Transverse colon (tissue), 4 donors: ENCODE measurements at regions not wholly inside any gene's neighbourhood (a gene's known extent, or its start where the extent isn't known, plus 50 kb on each side); places are given as distances from the start of the nearest gene placed in this dataset.

ENCODE experiments used
- DNase-seq: peaks from one replicate; pipeline ENCODE4 v3.0.0-alpha.2; 2019
- H3K27ac ChIP-seq, 4 donors: fragments of 200-600 bp; sonication (generic); 2 replicates each; pipeline ENCODE4 v1.5.1; 2016 to 2018; ENCODE audit warnings: inconsistent platforms in 4 of 4
- H3K27me3 ChIP-seq: fragments of 200-600 bp; sonication (generic); 2 replicates; pipeline ENCODE4 v1.5.1; 2017; ENCODE audit warnings: inconsistent platforms
- H3K36me3 ChIP-seq, 4 donors: fragments of 200-600 bp; sonication (generic); 2 replicates each; pipeline ENCODE4 v1.5.1; 2017 to 2019; ENCODE audit warnings: inconsistent platforms in 4 of 4
- H3K4me1 ChIP-seq, 4 donors: fragments of 200-600 bp; sonication (generic); 2 replicates each; pipeline ENCODE4 v1.5.1; 2017 to 2020; ENCODE audit warnings: inconsistent platforms in 4 of 4
- H3K4me3 ChIP-seq, 4 donors: fragments of 200-600 bp; sonication (generic); 1 replicate in 1 of 4; 2 replicates in 3 of 4; pipeline versions ENCODE4 v1.5.1 to v1.6.1; 2017 to 2019; ENCODE audit warnings: inconsistent platforms in 4 of 4
- H3K9me3 ChIP-seq, 2 donors: fragments of 200-600 bp; sonication (generic); 2 replicates each; pipeline ENCODE4 v1.5.1; 2017 to 2019; ENCODE audit warnings: inconsistent platforms in 2 of 2
- CTCF ChIP-seq, 5 experiments: fragments of 200-600 bp in 3 of 5; fragments of 450-650 bp in 2 of 5; sonication (generic) in 3 of 5; IDR thresholded peaks; 1 replicate in 2 of 5; 2 replicates in 3 of 5; pipeline ENCODE4 v1.5.1; 2016 to 2017; ENCODE audit warnings: antibody characterized with exemption in 5 of 5, inconsistent platforms in 3 of 5, mild to moderate bottlenecking in 2 of 5, moderate library complexity in 1 of 5
- EP300 ChIP-seq: sonication (generic); formaldehyde crosslinking; IDR thresholded peaks from one replicate; pipeline ENCODE4 v1.6.1; 2017; ENCODE audit warnings: antibody characterized with exemption, low read depth
- POLR2A ChIP-seq: fragments of 450-650 bp; IDR thresholded peaks from one replicate; pipeline ENCODE4 v1.6.1; 2016; ENCODE audit warnings: antibody characterized with exemption, mild to moderate bottlenecking, moderate library complexity
- POLR2AphosphoS5 ChIP-seq, 3 donors: sonication (generic); formaldehyde crosslinking; IDR thresholded peaks; one replicate each; pipeline ENCODE4 v1.6.1; 2016; ENCODE audit warnings: antibody characterized with exemption in 3 of 3
- WGBS, 2 donors: methylation state at CpG; one replicate each; pipeline ENCODE4 v1.1.5; 2018; ENCODE audit warnings: low coverage in 1 of 2; 5-methylcytosine and 5-hydroxymethylcytosine counted together
- in situ Hi-C, 4 donors: fragments of 200-750 bp; cut with MboI; loops; one replicate each; pipeline versions ENCODE4 v1.15.0 to v1.15.1; 2017; ENCODE audit warnings: low sequenced_read_pairs in 3 of 4, low pct_ligation_motif_present in 1 of 4, low pct_unique_long_range_greater_than_20kb in 1 of 4
- intact Hi-C: fragments of 100-400 bp; cut with DNase I; formaldehyde crosslinking; loops from one replicate; pipeline ENCODE4 v1.15.1; 2023; ENCODE audit warnings: low total_unique reads

GRCh38 chr13:40192452-40192851 is 474.0 kb downstream of the FOXO1 start:
- intact Hi-C loops: no loop called here
- Histone ChIP-seq H3K4me1 (peaks cover 10 to 30% (median 13%) of the 10 kb centered on the region in 4 donors), H3K36me3 (no peaks in the 10 kb centered on the region), H3K4me3 (no peak overlapping the region), H3K9me3 (no peaks in the 10 kb centered on the region), H3K27me3 (no peaks in the 10 kb centered on the region), H3K27ac (peak overlapping the region; percentile 54 to 78 (median 62))
- in situ Hi-C loops: no loop called here
- TF ChIP-seq POLR2A: no peak
- WGBS, 2 donors: 91 to 100% methylated on average over 2 to 5 of the region's 5 CpGs
- DNase-seq: no peak

- Histone ChIP-seq H3K9me3 (no peaks in the 10 kb centered on the region), H3K4me3 (no peak overlapping the region), H3K27ac (peak overlapping the region; percentile 54 to 78 (median 62)), H3K36me3 (no peaks in the 10 kb centered on the region), H3K27me3 (no peaks in the 10 kb centered on the region), H3K4me1 (peaks cover 10 to 30% (median 13%) of the 10 kb centered on the region in 4 donors)
- WGBS, 2 donors: 76% methylated on average over 7 of the region's 7 CpGs; no CpG with 5 or more reads in 1 of the 2 donors
- intact Hi-C loops: no loop called here
- TF ChIP-seq POLR2AphosphoS5 (IDR thresholded peaks at IDR 0.05) (no peak), EP300 (no peak), CTCF (IDR thresholded peaks at IDR 0.05) (no peak), POLR2A (no peak)
- in situ Hi-C loops: no loop called here
- no peak for DNase-seq
These were observed 473.6 kb downstream of the FOXO1 start for GRCh38 chr13:40192858-40193257.

GRCh38 chr13:40193286-40194223 is 472.9 kb downstream of the FOXO1 start:
- DNase-seq: no peak
- Histone ChIP-seq H3K4me3 (no peak overlapping the region), H3K4me1 (peaks cover 10 to 30% (median 13%) of the 10 kb centered on the region in 4 donors), H3K27me3 (no peaks in the 10 kb centered on the region), H3K9me3 (no peaks in the 10 kb centered on the region), H3K27ac (peak overlapping the region; percentile 54 to 78 (median 62)), H3K36me3 (no peaks in the 10 kb centered on the region)
- TF ChIP-seq POLR2AphosphoS5 (IDR thresholded peaks at IDR 0.05) (no peak), CTCF (IDR thresholded peaks at IDR 0.05) (no peak), EP300 (no peak), POLR2A (no peak)
- in situ Hi-C loops (no loop called here), intact Hi-C loops (no loop called here)
- WGBS, 2 donors: 73 to 79% methylated on average over 10 to 18 of the region's 18 CpGs

- intact Hi-C loops (no loop called here), in situ Hi-C loops (no loop called here)
- TF ChIP-seq CTCF (IDR thresholded peaks at IDR 0.05) (no peak), POLR2AphosphoS5 (IDR thresholded peaks at IDR 0.05) (no peak), POLR2A (no peak), EP300 (no peak)
- 90% methylated on average over 6 to 8 of the region's 9 CpGs for whole genome bisulfite sequencing, 2 donors
- Histone ChIP-seq H3K4me1 (peaks cover 10 to 28% (median 13%) of the 10 kb centered on the region in 4 donors), H3K36me3 (no peaks in the 10 kb centered on the region), H3K27ac (peak overlapping the region in 3 of 4 donors; percentile 54 to 78 (median 60)), H3K4me3 (no peak overlapping the region), H3K27me3 (no peaks in the 10 kb centered on the region), H3K9me3 (no peaks in the 10 kb centered on the region)
- DNase-seq: no peak
These were observed 472.1 kb downstream of the FOXO1 start for GRCh38 chr13:40194224-40194806.
